ENCODE measurements at regions not wholly inside any gene's neighbourhood (a gene's known extent, or its start where the extent isn't known, plus 50 kb on each side); places are given as distances from the start of the nearest gene placed in this dataset.

- no peak for TF ChIP-seq CTCF (IDR thresholded peaks at IDR 0.05; ENCODE audit: low read depth, low read length)
- H3K27me3 ChIP-seq (ENCODE audit: insufficient read depth, low read depth, severe bottlenecking), result no peaks in the 10 kb centered on the region
- H3K4me3 ChIP-seq (ENCODE audit: low read depth, low read length), result no peak overlapping the region
- no peak for DNase-seq
- H3K9me3 ChIP-seq (ENCODE audit: severe bottlenecking), result peaks cover 4% of the 10 kb centered on the region
- H3K36me3 ChIP-seq, result no peaks in the 10 kb centered on the region
- H3K27ac ChIP-seq, result no peak overlapping the region
Measured at GRCh38 chr4:85092536-85092935, 126.0 kb upstream of the WDFY3 start.

DNA sequence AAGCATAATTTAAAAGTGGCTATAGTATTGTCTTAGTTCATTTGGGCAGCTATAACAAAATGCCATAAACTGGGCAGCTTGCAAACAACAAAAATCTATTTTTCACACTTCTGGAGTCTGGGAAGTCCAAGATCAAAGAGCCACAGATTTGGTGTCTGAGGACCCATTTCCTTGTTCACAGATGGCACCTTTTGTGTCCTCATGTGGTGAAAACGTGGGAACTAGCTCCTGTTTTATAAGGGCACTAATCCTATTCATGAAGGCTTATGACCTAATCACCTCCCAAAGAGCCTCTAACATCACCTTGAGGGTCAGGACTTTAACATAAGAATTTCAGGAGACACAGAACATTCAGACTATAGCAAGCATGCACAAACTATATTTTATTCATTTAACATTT is 126.5 kb upstream of the WDFY3 start:
- Histone ChIP-seq H3K4me3 (ENCODE audit: low read depth, low read length) (no peak overlapping the region), H3K9me3 (ENCODE audit: severe bottlenecking) (peaks cover 4% of the 10 kb centered on the region), H3K27ac (no peak overlapping the region), H3K36me3 (no peaks in the 10 kb centered on the region), H3K27me3 (ENCODE audit: insufficient read depth, low read depth, severe bottlenecking) (no peaks in the 10 kb centered on the region)
- TF ChIP-seq CTCF (IDR thresholded peaks at IDR 0.05; ENCODE audit: low read depth, low read length), result no peak
- DNase-seq, result no peak

DNA sequence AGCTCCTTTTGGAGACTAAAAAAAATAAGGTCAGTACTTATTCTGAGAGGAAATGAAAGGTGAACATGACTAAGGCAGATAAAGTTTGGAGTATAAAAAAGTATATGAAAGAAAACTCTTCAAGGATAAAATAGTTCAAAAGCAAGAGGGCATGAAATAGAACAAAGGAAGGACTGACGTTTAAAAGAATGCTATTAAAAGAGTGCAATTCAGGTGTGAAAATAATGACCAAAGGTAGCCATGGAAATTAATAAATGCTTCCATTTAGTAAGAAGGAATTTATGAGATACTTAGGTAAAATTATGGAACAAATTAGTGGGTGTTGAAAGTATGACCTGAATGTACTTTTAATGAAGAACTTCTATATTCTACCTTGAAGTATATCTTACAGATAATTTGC is 128.2 kb upstream of the WDFY3 start:
- TF ChIP-seq CTCF (IDR thresholded peaks at IDR 0.05; ENCODE audit: low read depth, low read length), result no peak
- DNase-seq, result no peak
- Histone ChIP-seq H3K4me3 (ENCODE audit: low read depth, low read length) (no peak overlapping the region), H3K27ac (no peak overlapping the region), H3K27me3 (ENCODE audit: insufficient read depth, low read depth, severe bottlenecking) (no peaks in the 10 kb centered on the region), H3K9me3 (ENCODE audit: severe bottlenecking) (no peaks in the 10 kb centered on the region), H3K36me3 (no peaks in the 10 kb centered on the region)

DNA sequence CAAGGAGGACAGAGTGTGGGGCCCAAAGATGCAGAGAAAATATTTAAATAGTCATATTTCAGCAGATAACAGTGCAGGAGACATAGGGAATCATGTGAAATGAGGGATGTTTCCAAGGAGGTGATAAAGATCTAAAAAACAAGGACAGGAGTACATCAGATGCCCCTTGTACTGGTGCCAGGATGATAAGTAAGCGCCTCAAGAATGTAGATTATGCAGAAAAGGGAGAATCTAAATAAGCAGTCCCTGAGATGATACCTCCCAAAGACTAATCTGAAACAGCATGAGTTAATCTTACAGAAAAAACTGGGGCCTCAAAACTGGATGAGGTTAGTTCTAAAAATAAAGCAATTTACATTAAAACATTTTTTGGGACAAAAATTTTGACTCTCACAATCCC is 136.1 kb upstream of the WDFY3 start:
- TF ChIP-seq CTCF (IDR thresholded peaks at IDR 0.05; ENCODE audit: low read depth, low read length), result no peak
- no peak overlapping the region for H3K4me3 ChIP-seq (ENCODE audit: low read depth, low read length)
- no peaks in the 10 kb centered on the region for H3K9me3 ChIP-seq (ENCODE audit: severe bottlenecking)
- H3K27me3 ChIP-seq (ENCODE audit: insufficient read depth, low read depth, severe bottlenecking), result no peaks in the 10 kb centered on the region
- no peaks in the 10 kb centered on the region for H3K36me3 ChIP-seq
- no peak for DNase-seq
- H3K27ac ChIP-seq, result no peak overlapping the region

GRCh38 chr4:85106166-85106565 is 139.7 kb upstream of the WDFY3 start:
- Histone ChIP-seq H3K36me3 (no peaks in the 10 kb centered on the region), H3K27me3 (ENCODE audit: insufficient read depth, low read depth, severe bottlenecking) (no peaks in the 10 kb centered on the region), H3K27ac (no peak overlapping the region), H3K9me3 (ENCODE audit: severe bottlenecking) (no peaks in the 10 kb centered on the region), H3K4me3 (ENCODE audit: low read depth, low read length) (no peak overlapping the region)
- DNase-seq, result no peak
- TF ChIP-seq CTCF (IDR thresholded peaks at IDR 0.05; ENCODE audit: low read depth, low read length), result no peak

DNA sequence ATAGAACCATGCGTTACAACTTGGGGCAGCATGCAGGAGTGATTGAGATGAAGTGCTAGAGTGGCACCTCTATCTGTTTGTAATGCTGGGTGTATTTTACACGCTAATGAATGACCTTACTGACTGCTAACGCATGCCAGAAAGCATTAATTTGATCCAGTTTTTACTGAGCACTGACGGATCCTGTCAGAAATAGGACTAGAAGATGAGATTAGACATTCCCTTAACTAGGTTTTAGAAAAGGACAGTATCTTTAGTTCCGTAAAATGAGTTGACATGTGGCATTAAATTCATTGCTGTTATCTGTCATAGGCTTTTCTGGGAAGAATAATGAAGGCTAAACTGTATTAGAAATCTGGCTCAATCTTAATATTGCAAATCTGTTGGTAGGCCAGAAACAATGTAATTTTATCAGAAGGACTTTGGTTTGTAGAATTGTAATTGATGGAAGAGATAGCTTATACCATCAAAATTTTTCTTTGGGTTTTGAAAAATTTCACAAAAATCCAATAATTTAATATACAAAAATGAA is 140.4 kb upstream of the WDFY3 start:
- Histone ChIP-seq H3K4me3 (ENCODE audit: low read depth, low read length) (no peak overlapping the region), H3K27ac (no peak overlapping the region), H3K36me3 (no peaks in the 10 kb centered on the region), H3K27me3 (ENCODE audit: insufficient read depth, low read depth, severe bottlenecking) (no peaks in the 10 kb centered on the region), H3K9me3 (ENCODE audit: severe bottlenecking) (no peaks in the 10 kb centered on the region)
- DNase-seq, result no peak
- TF ChIP-seq CTCF (IDR thresholded peaks at IDR 0.05; ENCODE audit: low read depth, low read length), result no peak

All from WERI-Rb-1 (cell line).